ENCODE measurements at regions not wholly inside any gene's neighbourhood (a gene's known extent, or its start where the extent isn't known, plus 50 kb on each side); places are given as distances from the start of the nearest gene placed in this dataset.
"Not testable (repeated sequence)": the region's sequence is repeated elsewhere in the genome, so short reads cannot be mapped to it uniquely, and the experiment has no call there.

DNA sequence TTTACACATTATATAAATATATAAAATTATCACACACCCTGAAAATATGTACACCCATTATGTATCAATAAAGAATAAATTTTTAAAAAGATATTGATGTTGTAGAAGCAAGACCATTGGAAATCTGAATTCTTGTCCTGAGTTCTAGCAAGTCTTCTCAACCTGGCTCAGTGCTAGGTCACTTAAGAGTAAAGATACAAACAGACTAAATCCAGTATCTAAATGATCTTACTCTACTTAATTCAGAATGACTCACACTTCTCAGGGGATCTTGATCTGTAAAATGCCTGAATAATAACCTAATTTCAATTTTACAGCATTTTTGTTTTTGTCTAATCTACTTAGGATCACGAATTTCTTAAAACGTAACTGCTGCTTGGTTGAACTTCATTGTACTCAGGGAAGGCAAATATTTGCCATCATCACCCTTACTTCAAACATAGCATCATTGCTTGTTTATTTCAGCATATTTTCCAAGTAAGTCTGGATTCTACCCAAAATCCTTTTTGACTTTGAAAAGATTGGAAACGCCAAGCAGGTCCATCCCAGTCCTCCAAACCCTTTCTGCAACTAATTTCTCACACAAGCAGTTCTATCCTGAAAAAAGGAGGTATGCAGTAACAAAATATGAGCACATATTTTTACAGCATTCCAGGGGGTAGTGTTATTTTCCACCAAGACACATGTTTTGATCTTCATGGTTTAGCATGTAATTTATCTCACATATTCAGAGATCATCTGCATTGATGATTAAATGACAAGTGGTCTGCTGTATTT is 582.6 kb downstream of the PSAT1 start:
- no peak for FAIRE-seq
- no peak for DNase-seq (ENCODE audit: extremely low spot score, insufficient read length, low read depth)

DNA sequence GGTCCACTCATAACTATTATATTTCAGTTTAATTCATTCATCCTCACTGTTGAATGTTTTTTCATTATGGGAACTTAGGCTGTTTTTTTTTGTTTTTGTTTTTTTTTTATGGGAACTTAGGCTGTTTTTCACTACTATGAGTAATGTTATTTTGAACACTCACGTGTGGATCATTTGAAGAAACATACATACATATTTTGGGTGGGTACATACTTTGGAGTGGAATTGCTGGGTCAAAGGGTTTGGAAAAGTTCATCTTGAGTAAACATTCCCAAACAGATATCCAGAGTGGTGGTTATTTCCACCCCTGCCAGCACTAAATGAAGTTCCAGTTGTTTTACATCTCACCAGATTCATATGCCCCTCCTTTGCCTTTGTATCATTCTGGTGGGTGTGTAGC is 584.4 kb downstream of the PSAT1 start:
- FAIRE-seq (no peak), DNase-seq (ENCODE audit: extremely low spot score, insufficient read length, low read depth) (no peak)

DNA sequence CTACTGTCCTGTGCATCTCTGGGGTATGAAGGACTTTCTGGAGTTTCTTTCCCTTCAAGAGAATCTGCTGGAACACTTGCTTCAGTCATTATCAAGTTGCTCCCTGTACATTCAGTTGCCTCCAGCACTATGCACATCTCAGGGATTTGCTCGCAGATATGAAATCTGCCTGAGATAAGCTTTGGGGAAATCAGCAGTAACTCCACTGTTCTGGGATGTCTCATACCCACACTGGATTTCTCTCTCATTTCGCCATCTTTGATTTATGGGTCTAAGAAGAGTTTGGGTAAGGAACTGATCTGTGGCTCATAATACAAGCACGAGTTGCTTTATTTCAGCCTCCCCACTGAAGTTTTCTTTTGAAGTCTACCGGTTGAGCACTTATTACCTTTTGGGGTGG is 585.6 kb downstream of the PSAT1 start:
- FAIRE-seq: no peak

GRCh38 chr9:78884611-78885150 is 587.8 kb downstream of the PSAT1 start:
- FAIRE-seq: no peak
- DNase-seq (ENCODE audit: extremely low spot score, insufficient read length, low read depth): no peak

More for the DNA sequence above, 585.6 kb downstream of the PSAT1 start:
- no peak for DNase-seq (ENCODE audit: extremely low spot score, insufficient read length, low read depth)

GRCh38 chr9:78892182-78892581 is 595.3 kb downstream of the PSAT1 start:
- FAIRE-seq: no peak
- DNase-seq (ENCODE audit: extremely low spot score, insufficient read length, low read depth): no peak

- no peak for FAIRE-seq
- DNase-seq (ENCODE audit: extremely low spot score, insufficient read length, low read depth): no peak
Measured at GRCh38 chr9:78892769-78893168, 595.8 kb downstream of the PSAT1 start.

GRCh38 chr9:78893774-78894401 is 597.0 kb downstream of the PSAT1 start:
- DNase-seq (ENCODE audit: extremely low spot score, insufficient read length, low read depth) (no peak), FAIRE-seq (no peak)

DNA sequence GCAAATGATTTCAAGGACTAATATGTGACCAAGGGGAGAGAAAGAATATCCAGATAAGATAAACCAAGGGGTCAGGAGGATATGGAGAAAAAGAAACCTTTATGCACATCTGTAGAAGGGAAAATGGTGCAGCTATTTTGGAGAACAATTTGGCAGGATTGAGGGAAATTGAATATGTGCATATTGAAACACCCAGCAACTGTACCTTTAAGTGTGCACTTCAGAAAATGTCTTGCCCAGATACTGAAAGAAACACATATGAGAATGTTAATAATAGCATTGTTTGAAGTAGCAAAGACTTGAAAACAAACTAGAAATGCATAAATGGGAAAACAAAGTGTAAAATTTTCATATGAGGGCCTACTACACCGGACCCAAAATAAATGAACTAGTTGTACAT is 599.6 kb downstream of the PSAT1 start:
- FAIRE-seq: no peak

GRCh38 chr9:78898234-78898633 is 601.3 kb downstream of the PSAT1 start:
- no peak for FAIRE-seq
- DNase-seq (ENCODE audit: extremely low spot score, insufficient read length, low read depth): no peak

More for the DNA sequence above, 599.6 kb downstream of the PSAT1 start:
- no peak for DNase-seq (ENCODE audit: extremely low spot score, insufficient read length, low read depth)

DNA sequence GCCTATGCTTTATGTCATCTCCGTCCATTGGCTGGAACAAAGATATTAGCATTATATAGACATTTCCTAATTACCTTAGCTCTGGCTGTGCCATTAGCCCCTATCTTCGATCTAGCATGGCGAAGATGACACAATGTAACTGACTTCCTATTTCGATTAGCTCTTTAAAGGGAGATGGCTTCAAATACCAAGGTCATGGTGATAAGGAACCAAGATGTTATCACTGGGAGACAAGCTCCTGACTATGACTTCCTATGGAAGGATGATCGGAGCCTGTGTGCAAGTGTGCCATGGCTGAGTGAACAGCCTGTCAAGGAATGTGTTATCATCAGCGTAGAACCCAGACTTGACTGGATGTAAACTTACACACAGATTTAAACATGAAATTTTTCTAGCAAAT is 602.1 kb downstream of the PSAT1 start:
- DNase-seq (ENCODE audit: extremely low spot score, insufficient read length, low read depth) (no peak), FAIRE-seq (no peak)

GRCh38 chr9:78900500-78900899 is 603.6 kb downstream of the PSAT1 start:
- FAIRE-seq (no peak), DNase-seq (ENCODE audit: extremely low spot score, insufficient read length, low read depth) (no peak)

DNA sequence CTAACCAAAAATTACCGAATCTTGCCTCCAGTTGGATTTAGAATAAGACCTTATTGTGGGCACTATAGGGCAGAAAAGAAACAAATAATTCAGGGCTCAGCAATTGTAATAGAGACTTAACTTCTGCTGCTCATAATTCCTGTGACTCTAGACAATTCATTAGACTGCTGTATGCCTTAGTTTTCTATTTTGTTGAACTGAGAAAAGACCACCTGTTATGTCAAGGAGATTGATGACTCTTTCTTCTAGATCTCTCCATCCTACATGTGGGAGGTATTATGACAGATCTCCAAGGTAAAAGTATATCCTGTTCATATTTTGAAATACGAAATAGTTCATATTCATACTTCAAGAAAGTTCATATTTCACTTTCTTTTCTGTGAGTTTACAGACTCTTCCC is 605.1 kb downstream of the PSAT1 start:
- FAIRE-seq (no peak), DNase-seq (ENCODE audit: extremely low spot score, insufficient read length, low read depth) (no peak)

- DNase-seq (ENCODE audit: extremely low spot score, insufficient read length, low read depth) (no peak), FAIRE-seq (no peak)
Measured at GRCh38 chr9:78903581-78903980, 606.7 kb downstream of the PSAT1 start.

DNA sequence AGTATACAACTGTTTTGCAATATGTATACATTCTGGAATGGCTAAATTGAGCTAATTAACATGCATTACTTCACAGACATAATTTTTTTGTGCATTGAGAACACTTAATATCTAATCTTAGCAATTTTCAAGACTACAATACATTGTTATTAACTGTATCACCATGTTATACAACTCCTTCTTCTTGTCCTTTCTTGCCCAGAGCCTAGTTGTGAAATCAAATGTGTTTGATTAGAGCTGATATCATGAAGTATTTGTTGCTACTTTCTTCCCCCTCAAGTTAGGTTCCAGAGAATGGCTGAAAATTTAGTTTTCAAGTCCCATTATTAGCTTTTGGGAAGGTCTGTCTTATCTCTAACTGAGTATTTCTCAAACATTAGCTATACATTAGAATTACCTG is 607.8 kb downstream of the PSAT1 start:
- no peak for FAIRE-seq
- DNase-seq (ENCODE audit: extremely low spot score, insufficient read length, low read depth): no peak

DNA sequence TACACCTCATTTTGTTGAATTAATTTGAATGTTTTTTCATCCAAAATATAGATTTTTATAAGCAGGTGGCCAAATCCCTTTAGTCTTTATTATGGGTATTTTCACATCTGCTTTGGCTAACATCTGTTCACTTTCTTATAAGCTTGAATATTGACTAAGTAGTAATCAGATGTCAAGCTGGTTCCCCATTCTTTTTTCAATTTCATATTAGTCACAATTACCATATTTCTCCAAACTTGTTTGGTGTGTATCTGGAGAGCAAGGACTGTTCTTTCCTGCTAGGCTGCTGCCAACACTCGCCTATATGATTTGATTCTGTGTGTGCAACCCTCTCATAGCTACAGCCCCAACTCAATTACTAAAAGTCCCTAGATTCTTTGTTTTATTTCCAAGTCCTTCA is 608.5 kb downstream of the PSAT1 start:
- FAIRE-seq (no peak), DNase-seq (ENCODE audit: extremely low spot score, insufficient read length, low read depth) (no peak)

DNA sequence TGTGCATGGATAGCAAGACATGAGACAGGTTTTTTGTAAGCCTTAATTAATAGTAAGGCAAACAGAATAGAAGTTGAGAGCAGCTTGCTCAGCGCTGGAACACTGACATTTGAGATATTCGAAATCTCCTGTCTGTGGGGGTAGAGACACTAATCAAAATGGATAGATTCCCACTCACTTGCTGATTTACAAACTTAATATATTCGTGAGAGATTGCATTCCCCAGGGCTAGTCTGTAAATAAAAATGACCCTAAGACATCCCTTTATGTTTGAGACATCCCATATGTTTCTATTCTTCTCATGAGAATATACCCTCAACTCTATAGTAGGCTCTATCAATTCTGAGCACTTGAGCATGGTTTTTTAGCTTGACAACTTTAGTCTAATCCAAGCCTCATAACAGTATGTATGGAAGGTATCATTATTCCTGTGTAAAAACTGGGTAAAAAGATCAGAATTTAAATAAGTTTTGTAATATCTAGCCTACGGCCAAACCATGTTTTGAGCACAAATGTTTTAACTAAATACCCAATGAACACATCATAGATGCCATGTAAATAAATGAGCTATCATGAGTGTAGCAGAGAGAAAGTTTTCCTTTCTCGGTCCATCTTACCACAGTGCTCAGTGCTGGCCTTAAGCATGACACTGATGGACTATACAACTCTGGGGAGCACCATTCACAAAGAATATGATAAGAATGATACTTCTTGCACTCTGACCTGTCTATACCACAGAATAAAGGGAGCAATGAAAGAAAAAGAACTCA is 609.2 kb downstream of the PSAT1 start:
- DNase-seq (ENCODE audit: extremely low spot score, insufficient read length, low read depth): no peak
- no peak for FAIRE-seq

DNA sequence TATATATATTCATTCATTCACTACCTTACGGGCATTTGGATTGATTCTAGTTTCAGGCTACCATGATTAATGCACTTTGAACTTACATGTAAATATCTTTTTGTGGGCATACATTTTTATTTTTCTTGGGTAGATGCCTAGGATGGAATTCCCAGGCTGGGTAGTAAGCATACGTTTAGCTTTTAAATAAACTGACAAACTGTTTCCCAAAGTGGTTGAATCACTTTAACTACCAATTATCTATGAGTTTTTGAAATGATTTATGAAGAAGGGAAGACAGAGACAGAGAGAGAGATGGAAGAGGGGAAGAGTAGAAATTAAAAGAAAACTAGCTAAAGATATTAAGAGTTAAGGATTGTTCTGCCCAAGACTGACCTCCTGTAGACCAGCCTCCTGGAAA is 612.6 kb downstream of the PSAT1 start:
- DNase-seq (ENCODE audit: extremely low spot score, insufficient read length, low read depth) (no peak), FAIRE-seq (no peak)

- not testable (repeated sequence) for FAIRE-seq
Measured at GRCh38 chr9:78916884-78917283, 620.0 kb downstream of the PSAT1 start.

GRCh38 chr9:78918976-78919375 is 622.1 kb downstream of the PSAT1 start:
- DNase-seq (ENCODE audit: extremely low spot score, insufficient read length, low read depth): no peak

More at GRCh38 chr9:78916884-78917283, 620.0 kb downstream of the PSAT1 start:
- not testable (repeated sequence) for DNase-seq (ENCODE audit: extremely low spot score, insufficient read length, low read depth)

GRCh38 chr9:78919701-78920100 is 622.8 kb downstream of the PSAT1 start:
- DNase-seq (ENCODE audit: extremely low spot score, insufficient read length, low read depth) (no peak), FAIRE-seq (no peak)

More at GRCh38 chr9:78918976-78919375, 622.1 kb downstream of the PSAT1 start:
- no peak for FAIRE-seq

- no peak for DNase-seq (ENCODE audit: extremely low spot score, insufficient read length, low read depth)
- FAIRE-seq: no peak
Measured at GRCh38 chr9:78921341-78921740, 624.4 kb downstream of the PSAT1 start.
